ENCODE measurements at regions not wholly inside any gene's neighbourhood (a gene's known extent, or its start where the extent isn't known, plus 50 kb on each side); places are given as distances from the start of the nearest gene placed in this dataset.

- CTCF ChIA-PET, result no interaction called here
- POLR2A ChIA-PET, result no interaction called here
- Mint-ChIP-seq H3K27ac (no peak overlapping the region), H3K9me3 (no peaks in the 10 kb centered on the region), H3K27me3 (peaks cover 1% of the 10 kb centered on the region), H3K4me3 (no peak overlapping the region), H3K36me3 (no peaks in the 10 kb centered on the region), H3K4me1 (ENCODE audit: low read depth) (peaks cover 2% of the 10 kb centered on the region)
- intact Hi-C loops (cut with micrococcal nuclease), result no loop called here
- no peak for DNase-seq
Measured at GRCh38 chr6:33927112-33927511, 123.3 kb upstream of the MLN start.

GRCh38 chr6:33926451-33926850 is 122.6 kb upstream of the MLN start:
- Mint-ChIP-seq H3K4me3 (no peak overlapping the region), H3K36me3 (no peaks in the 10 kb centered on the region), H3K9me3 (no peaks in the 10 kb centered on the region), H3K27me3 (peaks cover 1% of the 10 kb centered on the region), H3K4me1 (ENCODE audit: low read depth) (peaks cover 2% of the 10 kb centered on the region), H3K27ac (no peak overlapping the region)
- CTCF ChIA-PET, result no interaction called here
- intact Hi-C loops (cut with micrococcal nuclease), result no loop called here
- POLR2A ChIA-PET, result no interaction called here
- DNase-seq, result no peak

GRCh38 chr6:33925936-33926335 is 122.1 kb upstream of the MLN start:
- peaks cover 1% of the 10 kb centered on the region for H3K27me3 Mint-ChIP-seq
- peaks cover 2% of the 10 kb centered on the region for H3K4me1 Mint-ChIP-seq (ENCODE audit: low read depth)
- no peak for DNase-seq
- H3K27ac Mint-ChIP-seq, result no peak overlapping the region
- H3K36me3 Mint-ChIP-seq, result no peaks in the 10 kb centered on the region
- CTCF ChIA-PET, result no interaction called here
- H3K9me3 Mint-ChIP-seq, result no peaks in the 10 kb centered on the region
- POLR2A ChIA-PET, result no interaction called here
- no peak overlapping the region for H3K4me3 Mint-ChIP-seq
- intact Hi-C loops (cut with micrococcal nuclease), result no loop called here

GRCh38 chr6:33925210-33925609 is 121.4 kb upstream of the MLN start:
- no peak for DNase-seq
- Mint-ChIP-seq H3K27ac (no peak overlapping the region), H3K36me3 (no peaks in the 10 kb centered on the region), H3K4me1 (ENCODE audit: low read depth) (peaks cover 2% of the 10 kb centered on the region), H3K9me3 (no peaks in the 10 kb centered on the region), H3K4me3 (no peak overlapping the region), H3K27me3 (peaks cover 1% of the 10 kb centered on the region)
- ChIA-PET CTCF (no interaction called here), POLR2A (no interaction called here)
- intact Hi-C loops (cut with micrococcal nuclease), result no loop called here

GRCh38 chr6:33924681-33925080 is 120.9 kb upstream of the MLN start:
- POLR2A ChIA-PET, result no interaction called here
- intact Hi-C loops (cut with micrococcal nuclease), result no loop called here
- H3K27me3 Mint-ChIP-seq, result no peaks in the 10 kb centered on the region
- H3K36me3 Mint-ChIP-seq, result no peaks in the 10 kb centered on the region
- CTCF ChIA-PET, result no interaction called here
- no peak overlapping the region for H3K27ac Mint-ChIP-seq
- DNase-seq, result no peak
- H3K4me1 Mint-ChIP-seq (ENCODE audit: low read depth), result peaks cover 2% of the 10 kb centered on the region
- H3K9me3 Mint-ChIP-seq, result no peaks in the 10 kb centered on the region
- H3K4me3 Mint-ChIP-seq, result no peak overlapping the region

GRCh38 chr6:33923857-33924514 is 120.2 kb upstream of the MLN start:
- CTCF ChIA-PET, result no interaction called here
- no peak overlapping the region for H3K27ac Mint-ChIP-seq
- no peaks in the 10 kb centered on the region for H3K27me3 Mint-ChIP-seq
- POLR2A ChIA-PET, result interaction anchor here (0.6 kb wide), 1 partner anchor 1116 kb away, joined by 4 read pairs; no protein-coding TSS in a partner anchor
- no peak overlapping the region for H3K4me3 Mint-ChIP-seq
- H3K4me1 Mint-ChIP-seq (ENCODE audit: low read depth), result peaks cover 2% of the 10 kb centered on the region
- peak; percentile 23 for DNase-seq
- no peaks in the 10 kb centered on the region for H3K9me3 Mint-ChIP-seq
- no peaks in the 10 kb centered on the region for H3K36me3 Mint-ChIP-seq
- intact Hi-C loops (cut with micrococcal nuclease), result no loop called here

- no peak overlapping the region for H3K4me3 Mint-ChIP-seq
- no peaks in the 10 kb centered on the region for H3K9me3 Mint-ChIP-seq
- no peaks in the 10 kb centered on the region for H3K27me3 Mint-ChIP-seq
- intact Hi-C loops (cut with micrococcal nuclease), result no loop called here
- H3K36me3 Mint-ChIP-seq, result no peaks in the 10 kb centered on the region
- CTCF ChIA-PET, result no interaction called here
- H3K4me1 Mint-ChIP-seq (ENCODE audit: low read depth), result peaks cover 2% of the 10 kb centered on the region
- POLR2A ChIA-PET, result no interaction called here
- no peak overlapping the region for H3K27ac Mint-ChIP-seq
- DNase-seq, result no peak
Measured at GRCh38 chr6:33921745-33922144, 117.9 kb upstream of the MLN start.

GRCh38 chr6:33918175-33918695 is 114.4 kb upstream of the MLN start:
- Mint-ChIP-seq H3K9me3 (no peaks in the 10 kb centered on the region), H3K27ac (no peak overlapping the region), H3K4me3 (no peak overlapping the region), H3K27me3 (no peaks in the 10 kb centered on the region), H3K4me1 (ENCODE audit: low read depth) (peaks cover 22% of the 10 kb centered on the region), H3K36me3 (no peaks in the 10 kb centered on the region)
- CTCF ChIA-PET, result no interaction called here
- intact Hi-C loops (cut with micrococcal nuclease), result no loop called here
- POLR2A ChIA-PET, result no interaction called here
- DNase-seq, result no peak

GRCh38 chr6:33915134-33915533 is 111.3 kb upstream of the MLN start:
- no peak overlapping the region for H3K27ac Mint-ChIP-seq
- DNase-seq, result no peak
- CTCF ChIA-PET, result interaction anchor here (0.9 to 2.6 kb wide), 5 partner anchors 10 to 144 kb away, joined by 3 to 10 read pairs (median 5); no protein-coding TSS in a partner anchor
- no peaks in the 10 kb centered on the region for H3K9me3 Mint-ChIP-seq
- intact Hi-C loops (cut with micrococcal nuclease), result no loop called here
- H3K36me3 Mint-ChIP-seq, result no peaks in the 10 kb centered on the region
- peaks cover 24% of the 10 kb centered on the region for H3K4me1 Mint-ChIP-seq (ENCODE audit: low read depth)
- no peaks in the 10 kb centered on the region for H3K27me3 Mint-ChIP-seq
- POLR2A ChIA-PET, result interaction anchor here (1.1 kb wide), 2 partner anchors 16 to 54 kb away, joined by 3 read pairs; no protein-coding TSS in a partner anchor
- H3K4me3 Mint-ChIP-seq, result no peak overlapping the region

- POLR2A ChIA-PET, result interaction anchor here (1.1 kb wide), 2 partner anchors 15 to 53 kb away, joined by 3 read pairs; no protein-coding TSS in a partner anchor
- H3K27ac Mint-ChIP-seq, result peak overlapping the region; percentile 35
Measured at GRCh38 chr6:33914645-33915044, 110.8 kb upstream of the MLN start.

GRCh38 chr6:33912195-33912594 is 108.4 kb upstream of the MLN start:
- no peak for DNase-seq
- CTCF ChIA-PET, result no interaction called here
- Mint-ChIP-seq H3K4me1 (ENCODE audit: low read depth) (peaks cover 31% of the 10 kb centered on the region), H3K36me3 (no peaks in the 10 kb centered on the region), H3K27me3 (no peaks in the 10 kb centered on the region), H3K27ac (no peak overlapping the region), H3K9me3 (no peaks in the 10 kb centered on the region), H3K4me3 (no peak overlapping the region)
- intact Hi-C loops (cut with micrococcal nuclease), result no loop called here
- POLR2A ChIA-PET, result no interaction called here

More at GRCh38 chr6:33914645-33915044, 110.8 kb upstream of the MLN start:
- Mint-ChIP-seq H3K27me3 (no peaks in the 10 kb centered on the region), H3K36me3 (no peaks in the 10 kb centered on the region), H3K9me3 (no peaks in the 10 kb centered on the region), H3K4me3 (no peak overlapping the region), H3K4me1 (ENCODE audit: low read depth) (peaks cover 24% of the 10 kb centered on the region)
- CTCF ChIA-PET, result interaction anchor here (0.9 to 2.6 kb wide), 5 partner anchors 10 to 143 kb away, joined by 3 to 10 read pairs (median 5); no protein-coding TSS in a partner anchor
- intact Hi-C loops (cut with micrococcal nuclease), result loop anchor here (1.0 kb wide), 1 partner anchor 9 kb away; no protein-coding TSS in a partner anchor
- DNase-seq, result peak; percentile 65

- Mint-ChIP-seq H3K27me3 (no peaks in the 10 kb centered on the region), H3K27ac (no peak overlapping the region), H3K4me1 (ENCODE audit: low read depth) (peaks cover 38% of the 10 kb centered on the region), H3K36me3 (no peaks in the 10 kb centered on the region), H3K4me3 (no peak overlapping the region), H3K9me3 (no peaks in the 10 kb centered on the region)
- CTCF ChIA-PET, result interaction anchor here (1.1 kb wide), 1 partner anchor 116 kb away, joined by 4 read pairs; no protein-coding TSS in a partner anchor
- DNase-seq, result no peak
- POLR2A ChIA-PET, result no interaction called here
- intact Hi-C loops (cut with micrococcal nuclease), result no loop called here
Measured at GRCh38 chr6:33911488-33911887, 107.7 kb upstream of the MLN start.

GRCh38 chr6:33910594-33910993 is 106.8 kb upstream of the MLN start:
- intact Hi-C loops (cut with micrococcal nuclease), result no loop called here
- Mint-ChIP-seq H3K27me3 (no peaks in the 10 kb centered on the region), H3K4me3 (no peak overlapping the region), H3K27ac (no peak overlapping the region), H3K36me3 (no peaks in the 10 kb centered on the region), H3K4me1 (ENCODE audit: low read depth) (peaks cover 45% of the 10 kb centered on the region), H3K9me3 (no peaks in the 10 kb centered on the region)
- POLR2A ChIA-PET, result no interaction called here
- CTCF ChIA-PET, result interaction anchor here (1.1 kb wide), 1 partner anchor 117 kb away, joined by 4 read pairs; no protein-coding TSS in a partner anchor
- DNase-seq, result no peak
